SK-N-SH treated with all-trans-retinoic acid at 6 μM for 48 hours (cell line): ENCODE measurements at regions not wholly inside any gene's neighbourhood (a gene's known extent, or its start where the extent isn't known, plus 50 kb on each side); places are given as distances from the start of the nearest gene placed in this dataset.

Source experiments
- ATAC-seq: fragments of 200-7000 bp; cut with Tn5 transposase; 3 replicates; pipeline ENCODE4 v1.9.1; 2020; ENCODE audit warnings: mild to moderate bottlenecking, moderate library complexity
- ARNTL ChIP-seq: fragments of 450-650 bp; formaldehyde crosslinking; IDR thresholded peaks from 2 replicates; pipeline ENCODE4 v1.5.0; 2020; ENCODE audit warnings: low read depth, mild to moderate bottlenecking, moderate library complexity, borderline replicate concordance
- BACH2 ChIP-seq: fragments of 250-450 bp; sonication (Bioruptor Pico); IDR thresholded peaks from 2 replicates; pipeline ENCODE4 v1.9.0; 2021; ENCODE audit warnings: mild to moderate bottlenecking, borderline replicate concordance
- CSDC2 ChIP-seq: fragments of 250-450 bp; sonication (Bioruptor Pico); IDR thresholded peaks from 2 replicates; pipeline ENCODE4 v1.5.0; 2020; ENCODE audit warnings: mild to moderate bottlenecking, moderate library complexity
- GLIS3 ChIP-seq: fragments of 250-450 bp; sonication (Bioruptor Pico); IDR thresholded peaks from 2 replicates; pipeline ENCODE4 v1.5.0; 2020; ENCODE audit warnings: mild to moderate bottlenecking, moderate library complexity
- OSR1 ChIP-seq: fragments of 250-450 bp; sonication (Bioruptor Pico); IDR thresholded peaks from 2 replicates; pipeline ENCODE4 v1.8.0; 2022; ENCODE audit warnings: moderate library complexity, mild to moderate bottlenecking, inconsistent platforms
- RARB ChIP-seq: fragments of 250-450 bp; sonication (Bioruptor Pico); IDR thresholded peaks from 2 replicates; pipeline ENCODE4 v1.8.0; 2021; ENCODE audit warnings: mild to moderate bottlenecking, moderate library complexity
- SNAI2 ChIP-seq: fragments of 250-450 bp; sonication (Bioruptor Pico); IDR thresholded peaks from 2 replicates; pipeline ENCODE4 v1.5.0; 2020; ENCODE audit warnings: mild to moderate bottlenecking, moderate library complexity
- TCF4 ChIP-seq: fragments of 250-450 bp; sonication (Bioruptor Pico); IDR thresholded peaks from 2 replicates; pipeline ENCODE4 v1.8.0; 2021; ENCODE audit warnings: mild to moderate bottlenecking, moderate library complexity, borderline replicate concordance
- TOX ChIP-seq: fragments of 250-450 bp; sonication (Bioruptor Pico); IDR thresholded peaks from 2 replicates; pipeline ENCODE4 v1.8.0; 2021; ENCODE audit warnings: mild to moderate bottlenecking, moderate library complexity, borderline replicate concordance
- ZC3H10 ChIP-seq: fragments of 250-450 bp; sonication (Bioruptor Pico); IDR thresholded peaks from 2 replicates; pipeline ENCODE4 v1.5.1; 2021; ENCODE audit warnings: mild to moderate bottlenecking, moderate library complexity
- ZFP30 ChIP-seq: fragments of 450-650 bp; formaldehyde crosslinking; IDR thresholded peaks from 2 replicates; pipeline ENCODE4 v1.5.0; 2022; ENCODE audit warnings: mild to moderate bottlenecking, moderate library complexity
- ZNF565 ChIP-seq: fragments of 450-650 bp; formaldehyde crosslinking; conservative IDR thresholded peaks from 2 replicates; pipeline ENCODE4 v1.5.0; 2020; ENCODE audit warnings: low read depth, mild to moderate bottlenecking, moderate library complexity
- ZNF70 ChIP-seq: fragments of 450-650 bp; formaldehyde crosslinking; IDR thresholded peaks from 2 replicates; pipeline ENCODE4 v1.5.0; 2020; ENCODE audit warnings: mild to moderate bottlenecking, moderate library complexity
- ZNF8 ChIP-seq: fragments of 450-650 bp; formaldehyde crosslinking; IDR thresholded peaks from 2 replicates; pipeline ENCODE4 v1.5.0; 2020; ENCODE audit warnings: mild to moderate bottlenecking, moderate library complexity
- TF ChIP-seq, protein P1 (sequence below): fragments of 250-450 bp; sonication (Bioruptor Pico); IDR thresholded peaks from 2 replicates; pipeline ENCODE4 v1.5.0; 2020; ENCODE audit warnings: mild to moderate bottlenecking, moderate library complexity
- TF ChIP-seq, protein P2 (sequence below): fragments of 250-450 bp; sonication (Bioruptor Pico); IDR thresholded peaks from 2 replicates; pipeline ENCODE4 v1.5.1; 2020; ENCODE audit warnings: low read depth, mild to moderate bottlenecking, moderate library complexity
- TF ChIP-seq, protein P3 (sequence below): fragments of 250-450 bp; sonication (Bioruptor Pico); IDR thresholded peaks from 2 replicates; pipeline ENCODE4 v1.5.1; 2021; ENCODE audit warnings: mild to moderate bottlenecking, moderate library complexity
- TF ChIP-seq, protein P4 (sequence below): fragments of 250-450 bp; sonication (Bioruptor Pico); IDR thresholded peaks from 2 replicates; pipeline ENCODE4 v1.8.0; 2020; ENCODE audit warnings: mild to moderate bottlenecking, moderate library complexity, borderline replicate concordance

DNA sequence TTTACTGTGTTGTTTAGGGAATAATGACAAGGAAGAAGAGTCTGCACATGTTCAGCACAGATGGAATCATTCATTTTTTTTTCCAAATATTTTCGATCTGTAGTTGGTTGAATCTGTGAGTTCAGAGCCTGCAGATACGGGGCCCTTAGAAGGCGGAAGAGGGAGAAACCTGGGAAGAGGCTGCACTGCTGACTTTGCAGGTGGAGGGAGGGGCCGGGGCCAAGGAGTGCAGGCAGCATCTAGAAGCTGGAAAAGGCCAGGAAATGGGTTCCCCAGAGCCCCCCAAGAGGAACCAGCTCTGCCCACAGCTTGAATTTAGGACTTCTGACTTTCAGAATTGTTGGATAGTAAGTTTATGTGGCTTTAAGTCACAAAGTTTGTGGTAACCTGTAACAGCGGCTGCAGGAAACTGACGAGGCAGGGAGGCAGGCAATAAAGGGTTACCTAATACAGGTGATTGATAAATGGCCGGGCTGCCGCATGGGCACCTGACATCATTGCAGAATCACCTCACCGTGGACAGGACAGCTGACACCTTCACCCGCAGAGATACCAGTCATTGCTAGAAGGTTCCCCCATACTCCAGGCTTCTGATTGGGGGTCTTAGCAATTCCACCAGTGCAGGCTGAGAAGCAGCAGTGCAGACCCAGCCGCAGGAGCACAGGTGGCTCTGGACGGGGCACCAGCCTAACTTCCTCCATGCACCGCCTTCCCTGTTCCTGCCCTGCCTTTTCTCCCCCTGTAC lies 181.3 kb downstream of the IRF8 start:
- no peak for TF ChIP-seq TCF4
- no peak for TF ChIP-seq BACH2 (CRISPR knock-in tag)
- TF ChIP-seq ZNF565 (CRISPR knock-in tag): no peak
- no peak for TF ChIP-seq OSR1 (CRISPR knock-in tag)
- TF ChIP-seq GLIS3 (CRISPR knock-in tag): no peak
- TF ChIP-seq, protein P1, sequence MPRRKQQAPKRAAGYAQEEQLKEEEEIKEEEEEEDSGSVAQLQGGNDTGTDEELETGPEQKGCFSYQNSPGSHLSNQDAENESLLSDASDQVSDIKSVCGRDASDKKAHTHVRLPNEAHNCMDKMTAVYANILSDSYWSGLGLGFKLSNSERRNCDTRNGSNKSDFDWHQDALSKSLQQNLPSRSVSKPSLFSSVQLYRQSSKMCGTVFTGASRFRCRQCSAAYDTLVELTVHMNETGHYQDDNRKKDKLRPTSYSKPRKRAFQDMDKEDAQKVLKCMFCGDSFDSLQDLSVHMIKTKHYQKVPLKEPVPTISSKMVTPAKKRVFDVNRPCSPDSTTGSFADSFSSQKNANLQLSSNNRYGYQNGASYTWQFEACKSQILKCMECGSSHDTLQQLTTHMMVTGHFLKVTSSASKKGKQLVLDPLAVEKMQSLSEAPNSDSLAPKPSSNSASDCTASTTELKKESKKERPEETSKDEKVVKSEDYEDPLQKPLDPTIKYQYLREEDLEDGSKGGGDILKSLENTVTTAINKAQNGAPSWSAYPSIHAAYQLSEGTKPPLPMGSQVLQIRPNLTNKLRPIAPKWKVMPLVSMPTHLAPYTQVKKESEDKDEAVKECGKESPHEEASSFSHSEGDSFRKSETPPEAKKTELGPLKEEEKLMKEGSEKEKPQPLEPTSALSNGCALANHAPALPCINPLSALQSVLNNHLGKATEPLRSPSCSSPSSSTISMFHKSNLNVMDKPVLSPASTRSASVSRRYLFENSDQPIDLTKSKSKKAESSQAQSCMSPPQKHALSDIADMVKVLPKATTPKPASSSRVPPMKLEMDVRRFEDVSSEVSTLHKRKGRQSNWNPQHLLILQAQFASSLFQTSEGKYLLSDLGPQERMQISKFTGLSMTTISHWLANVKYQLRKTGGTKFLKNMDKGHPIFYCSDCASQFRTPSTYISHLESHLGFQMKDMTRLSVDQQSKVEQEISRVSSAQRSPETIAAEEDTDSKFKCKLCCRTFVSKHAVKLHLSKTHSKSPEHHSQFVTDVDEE (CRISPR knock-in tag): no peak
- TF ChIP-seq, protein P2, sequence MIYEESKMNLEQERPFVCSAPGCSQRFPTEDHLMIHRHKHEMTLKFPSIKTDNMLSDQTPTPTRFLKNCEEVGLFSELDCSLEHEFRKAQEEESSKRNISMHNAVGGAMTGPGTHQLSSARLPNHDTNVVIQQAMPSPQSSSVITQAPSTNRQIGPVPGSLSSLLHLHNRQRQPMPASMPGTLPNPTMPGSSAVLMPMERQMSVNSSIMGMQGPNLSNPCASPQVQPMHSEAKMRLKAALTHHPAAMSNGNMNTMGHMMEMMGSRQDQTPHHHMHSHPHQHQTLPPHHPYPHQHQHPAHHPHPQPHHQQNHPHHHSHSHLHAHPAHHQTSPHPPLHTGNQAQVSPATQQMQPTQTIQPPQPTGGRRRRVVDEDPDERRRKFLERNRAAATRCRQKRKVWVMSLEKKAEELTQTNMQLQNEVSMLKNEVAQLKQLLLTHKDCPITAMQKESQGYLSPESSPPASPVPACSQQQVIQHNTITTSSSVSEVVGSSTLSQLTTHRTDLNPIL (CRISPR knock-in tag): no peak
- TF ChIP-seq ZNF8: no peak
- TF ChIP-seq CSDC2 (CRISPR knock-in tag): no peak
- no peak for TF ChIP-seq SNAI2
- no peak for TF ChIP-seq TOX (CRISPR knock-in tag)
- no peak for TF ChIP-seq ZFP30 (CRISPR knock-in tag)
- TF ChIP-seq ZNF70 (CRISPR knock-in tag): no peak
- no peak for ATAC-seq

DNA sequence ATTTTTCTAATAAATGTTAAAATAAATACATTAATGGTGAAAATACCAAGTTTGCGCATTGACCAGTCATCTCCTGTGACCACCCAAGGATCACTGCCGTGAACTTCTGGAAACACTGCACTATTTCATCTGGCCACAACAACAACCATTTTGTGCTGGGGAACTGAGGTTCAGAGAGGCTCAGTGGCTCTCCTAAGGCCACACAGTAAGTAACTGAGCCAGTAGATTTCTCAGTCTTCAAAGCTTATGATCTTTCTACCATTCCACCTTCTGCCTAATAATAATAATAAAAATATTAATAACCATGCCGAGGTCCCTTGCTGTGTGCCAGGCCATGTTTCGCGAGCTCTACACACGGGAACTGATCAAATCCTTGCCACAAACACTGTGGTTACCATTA lies 182.0 kb downstream of the IRF8 start:
- TF ChIP-seq GLIS3 (CRISPR knock-in tag) (no peak), ARNTL (CRISPR knock-in tag) (no peak), RARB (CRISPR knock-in tag) (no peak), ZFP30 (CRISPR knock-in tag) (no peak)
- ATAC-seq: no peak

DNA sequence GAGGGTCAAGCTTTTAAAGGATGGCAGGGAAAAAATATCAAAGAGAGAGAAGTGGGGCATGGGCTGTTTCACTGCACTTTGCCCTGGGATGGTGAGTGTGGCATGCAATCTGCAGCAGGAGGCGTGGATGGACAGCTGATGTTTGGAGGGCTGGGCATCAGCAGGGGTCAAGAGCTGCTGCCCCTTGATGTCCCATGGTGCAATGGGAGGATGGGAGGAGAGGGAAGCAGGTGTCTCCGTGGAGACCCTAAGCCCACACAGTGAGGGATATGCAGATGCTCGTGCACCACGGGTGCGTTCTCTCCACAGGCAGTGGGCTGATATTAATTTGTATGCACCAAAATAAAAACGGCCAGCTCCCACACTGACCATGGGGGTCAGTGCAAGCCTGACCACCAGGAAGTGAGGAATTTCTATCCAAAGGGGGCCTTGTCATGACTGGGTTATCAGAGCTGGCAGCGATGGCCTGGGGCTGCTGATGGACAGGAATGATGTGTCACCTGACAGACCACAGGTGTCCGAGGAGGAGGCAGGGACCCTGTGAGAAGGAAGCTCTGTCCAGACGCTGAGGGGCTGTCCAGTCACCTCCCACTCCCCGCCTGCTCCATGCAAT lies 183.6 kb downstream of the IRF8 start:
- TF ChIP-seq SNAI2 (no peak), GLIS3 (CRISPR knock-in tag) (no peak), TCF4 (no peak), TOX (CRISPR knock-in tag) (no peak), ZNF70 (CRISPR knock-in tag) (no peak), ARNTL (CRISPR knock-in tag) (no peak), ZFP30 (CRISPR knock-in tag) (no peak), ZNF565 (CRISPR knock-in tag) (no peak), ZNF8 (no peak), ZC3H10 (CRISPR knock-in tag) (no peak), BACH2 (CRISPR knock-in tag) (no peak), OSR1 (CRISPR knock-in tag) (no peak)
- TF ChIP-seq, protein P2 (CRISPR knock-in tag): no peak
- TF ChIP-seq, protein P3, sequence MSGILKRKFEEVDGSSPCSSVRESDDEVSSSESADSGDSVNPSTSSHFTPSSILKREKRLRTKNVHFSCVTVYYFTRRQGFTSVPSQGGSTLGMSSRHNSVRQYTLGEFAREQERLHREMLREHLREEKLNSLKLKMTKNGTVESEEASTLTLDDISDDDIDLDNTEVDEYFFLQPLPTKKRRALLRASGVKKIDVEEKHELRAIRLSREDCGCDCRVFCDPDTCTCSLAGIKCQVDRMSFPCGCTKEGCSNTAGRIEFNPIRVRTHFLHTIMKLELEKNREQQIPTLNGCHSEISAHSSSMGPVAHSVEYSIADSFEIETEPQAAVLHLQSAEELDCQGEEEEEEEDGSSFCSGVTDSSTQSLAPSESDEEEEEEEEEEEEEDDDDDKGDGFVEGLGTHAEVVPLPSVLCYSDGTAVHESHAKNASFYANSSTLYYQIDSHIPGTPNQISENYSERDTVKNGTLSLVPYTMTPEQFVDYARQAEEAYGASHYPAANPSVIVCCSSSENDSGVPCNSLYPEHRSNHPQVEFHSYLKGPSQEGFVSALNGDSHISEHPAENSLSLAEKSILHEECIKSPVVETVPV (CRISPR knock-in tag): no peak
- TF ChIP-seq, protein P4, sequence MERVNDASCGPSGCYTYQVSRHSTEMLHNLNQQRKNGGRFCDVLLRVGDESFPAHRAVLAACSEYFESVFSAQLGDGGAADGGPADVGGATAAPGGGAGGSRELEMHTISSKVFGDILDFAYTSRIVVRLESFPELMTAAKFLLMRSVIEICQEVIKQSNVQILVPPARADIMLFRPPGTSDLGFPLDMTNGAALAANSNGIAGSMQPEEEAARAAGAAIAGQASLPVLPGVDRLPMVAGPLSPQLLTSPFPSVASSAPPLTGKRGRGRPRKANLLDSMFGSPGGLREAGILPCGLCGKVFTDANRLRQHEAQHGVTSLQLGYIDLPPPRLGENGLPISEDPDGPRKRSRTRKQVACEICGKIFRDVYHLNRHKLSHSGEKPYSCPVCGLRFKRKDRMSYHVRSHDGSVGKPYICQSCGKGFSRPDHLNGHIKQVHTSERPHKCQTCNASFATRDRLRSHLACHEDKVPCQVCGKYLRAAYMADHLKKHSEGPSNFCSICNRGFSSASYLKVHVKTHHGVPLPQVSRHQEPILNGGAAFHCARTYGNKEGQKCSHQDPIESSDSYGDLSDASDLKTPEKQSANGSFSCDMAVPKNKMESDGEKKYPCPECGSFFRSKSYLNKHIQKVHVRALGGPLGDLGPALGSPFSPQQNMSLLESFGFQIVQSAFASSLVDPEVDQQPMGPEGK (CRISPR knock-in tag): no peak
- no peak for ATAC-seq
